Pancreas (tissue), 10 donors: ENCODE measurements at regions not wholly inside any gene's neighbourhood (a gene's known extent, or its start where the extent isn't known, plus 50 kb on each side); places are given as distances from the start of the nearest gene placed in this dataset.

Experiments
- ATAC-seq, 4 donors: fragments of 200-7000 bp; cut with Tn5 transposase; one replicate each; pipeline versions ENCODE4 v1.8.0 to v1.9.1; 2020; ENCODE audit warnings: mild to moderate bottlenecking in 4 of 4, moderate library complexity in 4 of 4
- DNase-seq, 6 donors: peaks; one replicate each; pipeline ENCODE4 v3.0.0-alpha.2; 2020
- FAIRE-seq: peaks from 2 replicates; lab custom pipeline; 2012; peaks lifted over from hg19 to GRCh38; lab: Jason Lieb, UNC
- H3K27ac ChIP-seq, 4 donors: fragments of 200-600 bp; sonication (generic); 1 replicate in 3 of 4; 2 replicates in 1 of 4; pipeline versions ENCODE4 v1.5.0 to v1.8.0; 2020
- H3K27me3 ChIP-seq, 4 donors: fragments of 200-600 bp; one replicate each; pipeline ENCODE4 v1.8.0; 2021
- H3K36me3 ChIP-seq, 3 donors: fragments of 200-600 bp; sonication (generic) in 1 of 3; one replicate each; pipeline versions ENCODE4 v1.5.0 to v1.8.0; 2020 to 2021
- H3K4me1 ChIP-seq, 3 donors: fragments of 200-600 bp; one replicate each; pipeline ENCODE4 v1.8.0; 2021
- H3K4me3 ChIP-seq, 4 donors: fragments of 200-600 bp; sonication (generic) in 2 of 4; one replicate each; pipeline versions ENCODE4 v1.5.0 to v1.8.0; 2020 to 2021
- H3K9me3 ChIP-seq, 4 donors: fragments of 200-600 bp; one replicate each; pipeline ENCODE4 v1.8.0; 2021
- CTCF ChIP-seq, 4 donors: fragments of 200-600 bp; sonication (generic) in 3 of 4; IDR thresholded peaks; one replicate each; pipeline versions ENCODE4 v1.5.0 to v1.8.0; 2021; ENCODE audit warnings: antibody characterized with exemption in 4 of 4
- WGBS, 2 donors: extraction: QIAGEN DNeasy Blood & Tissue Kit; methylation state at CpG; one replicate each; pipeline ENCODE4 v1.1.7; 2013; 5-methylcytosine and 5-hydroxymethylcytosine counted together
- intact Hi-C, 3 donors: fragments of 100-400 bp; cut with DNase I; formaldehyde crosslinking; loops; one replicate each; pipeline versions ENCODE4 v1.11.1 to v1.14.2; 2022
- donor health status: healthy with polysubstance abuse.
- donor health status: DM: no; HTN: no; CAD: no; lungs with moderate emphysema.
- donor health status: DM: no; HTN: no; CAD: no.
- donor health status: control.
- donor health status: control.
- donor health status: Bipolar disorder and iron deficiency.
- donor health status: DM: yes; HTN: yes; CAD: no.
- donor health status: DM: no; HTN: no; CAD: no.
- donor health status: DM: no; HTN: no; CAD: no.
- donor health status: DM: yes; HTN: yes; CAD: no.

GRCh38 chrX:76026751-76027150 is 146.1 kb upstream of the PBDC1 start:
- H3K27ac ChIP-seq, result no peak overlapping the region
- H3K36me3 ChIP-seq, result no peaks in the 10 kb centered on the region
- no peak for TF ChIP-seq CTCF (IDR thresholded peaks at IDR 0.05)
- no peak for ATAC-seq
- no peaks in the 10 kb centered on the region for H3K27me3 ChIP-seq
- H3K4me1 ChIP-seq, result no peaks in the 10 kb centered on the region
- no peak for DNase-seq
- 66% methylated on average over 3 of the region's 3 CpGs for WGBS, 2 donors
- no peaks in the 10 kb centered on the region for H3K9me3 ChIP-seq
- intact Hi-C loops, result no loop called here
- no peak for FAIRE-seq
- H3K4me3 ChIP-seq, result no peak overlapping the region

DNA sequence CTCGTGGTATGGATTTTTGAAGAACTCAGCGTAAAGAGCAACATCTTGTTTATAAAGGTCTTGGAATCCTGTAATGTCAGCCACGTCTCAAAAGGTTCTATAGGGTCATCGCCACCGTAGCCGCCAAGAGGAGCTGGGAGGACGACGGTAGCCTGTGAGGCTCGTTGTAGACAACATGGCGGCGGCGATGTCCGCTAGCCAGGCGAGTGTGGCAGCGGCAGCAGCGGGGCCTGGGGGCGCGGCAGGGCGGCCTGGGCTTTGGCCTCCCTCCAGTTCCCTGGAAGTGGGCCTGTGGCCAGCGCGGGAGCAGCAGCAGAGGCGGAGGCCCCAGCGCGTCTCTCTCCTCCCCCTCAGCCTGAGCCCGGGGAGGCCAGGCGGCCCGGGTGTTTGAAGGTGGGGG is 143.5 kb upstream of the PBDC1 start:
- ATAC-seq, result no peak
- FAIRE-seq, result no peak
- Histone ChIP-seq H3K9me3 (no peaks in the 10 kb centered on the region), H3K27ac (no peak overlapping the region), H3K27me3 (no peaks in the 10 kb centered on the region), H3K4me3 (no peak overlapping the region), H3K4me1 (no peaks in the 10 kb centered on the region), H3K36me3 (no peaks in the 10 kb centered on the region)
- TF ChIP-seq CTCF (IDR thresholded peaks at IDR 0.05), result no peak
- intact Hi-C loops, result no loop called here
- DNase-seq, result peak in 1 of 6 donors; percentile 34
- 71 to 87% methylated on average over 27 of the region's 27 CpGs for WGBS, 2 donors

DNA sequence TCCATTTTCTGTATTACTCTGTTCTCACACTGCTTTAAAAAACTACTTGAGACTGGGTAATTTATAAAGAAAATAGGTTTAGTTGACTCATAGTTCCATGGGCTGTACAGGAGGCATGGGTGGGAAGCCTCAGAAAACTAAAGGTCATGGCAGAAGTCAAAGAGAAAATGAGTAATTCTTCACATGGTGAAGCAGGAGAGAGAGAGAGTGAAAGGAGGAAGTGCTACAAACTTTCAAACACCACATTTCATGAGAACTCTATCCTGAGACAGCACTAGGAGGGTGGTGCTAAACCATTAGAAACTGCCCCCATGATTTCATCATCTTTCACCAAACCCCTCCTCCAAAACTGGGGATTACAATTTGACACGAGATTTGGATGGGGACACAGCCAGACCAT is 108.0 kb upstream of the PBDC1 start:
- DNase-seq, result no peak
- H3K27me3 ChIP-seq, result peaks cover 0 to 18% (median 3%) of the 10 kb centered on the region in 4 donors
- H3K4me1 ChIP-seq, result no peaks in the 10 kb centered on the region
- TF ChIP-seq CTCF (IDR thresholded peaks at IDR 0.05), result no peak
- ATAC-seq, result no peak
- 9 to 17% methylated on average over 1 of the region's 1 CpG for WGBS, 2 donors
- H3K36me3 ChIP-seq, result no peaks in the 10 kb centered on the region
- no peak overlapping the region for H3K27ac ChIP-seq
- FAIRE-seq, result no peak
- no peaks in the 10 kb centered on the region for H3K9me3 ChIP-seq
- H3K4me3 ChIP-seq, result no peak overlapping the region
- intact Hi-C loops, result no loop called here

GRCh38 chrX:76076124-76076523 is 96.7 kb upstream of the PBDC1 start:
- DNase-seq, result no peak
- ATAC-seq, result no peak
- Histone ChIP-seq H3K4me3 (no peak overlapping the region), H3K36me3 (no peaks in the 10 kb centered on the region), H3K9me3 (no peaks in the 10 kb centered on the region), H3K4me1 (no peaks in the 10 kb centered on the region), H3K27me3 (peaks cover 0 to 8% (median 0%) of the 10 kb centered on the region in 4 donors), H3K27ac (no peak overlapping the region)
- FAIRE-seq, result no peak
- TF ChIP-seq CTCF (IDR thresholded peaks at IDR 0.05), result no peak
- intact Hi-C loops, result no loop called here

DNA sequence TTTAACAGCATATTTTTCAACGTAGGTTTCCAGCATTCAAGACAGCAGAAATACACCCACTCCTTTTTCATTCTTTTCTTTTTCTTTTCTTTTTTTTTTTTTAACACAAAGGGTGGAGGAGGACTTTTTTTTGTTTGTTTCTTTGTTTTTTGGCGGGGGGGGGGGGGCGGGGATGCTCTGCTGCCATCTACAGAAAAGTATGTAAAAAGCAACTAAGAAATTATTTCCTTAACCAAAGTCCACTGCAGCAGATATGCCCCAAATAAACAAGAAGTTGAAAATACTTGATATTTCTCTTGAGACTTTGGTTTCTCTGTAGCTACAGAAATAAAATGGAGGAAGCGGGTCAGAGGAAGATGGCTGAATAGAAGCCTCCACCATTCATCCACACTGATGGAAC is 63.2 kb upstream of the PBDC1 start:
- H3K9me3 ChIP-seq, result no peaks in the 10 kb centered on the region
- H3K4me1 ChIP-seq, result no peaks in the 10 kb centered on the region
- H3K36me3 ChIP-seq, result no peaks in the 10 kb centered on the region
- ATAC-seq (no peak), FAIRE-seq (no peak), DNase-seq (no peak)
- TF ChIP-seq CTCF (IDR thresholded peaks at IDR 0.05), result no peak
- H3K27ac ChIP-seq, result no peak overlapping the region
- H3K27me3 ChIP-seq, result peaks cover 0 to 35% (median 0%) of the 10 kb centered on the region in 4 donors
- H3K4me3 ChIP-seq, result no peak overlapping the region
- WGBS, 2 donors, result 22 to 25% methylated on average over 4 of the region's 4 CpGs
- intact Hi-C loops, result no loop called here
